ENCODE measurements at regions not wholly inside any gene's neighbourhood (a gene's known extent, or its start where the extent isn't known, plus 50 kb on each side); places are given as distances from the start of the nearest gene placed in this dataset.

DNA sequence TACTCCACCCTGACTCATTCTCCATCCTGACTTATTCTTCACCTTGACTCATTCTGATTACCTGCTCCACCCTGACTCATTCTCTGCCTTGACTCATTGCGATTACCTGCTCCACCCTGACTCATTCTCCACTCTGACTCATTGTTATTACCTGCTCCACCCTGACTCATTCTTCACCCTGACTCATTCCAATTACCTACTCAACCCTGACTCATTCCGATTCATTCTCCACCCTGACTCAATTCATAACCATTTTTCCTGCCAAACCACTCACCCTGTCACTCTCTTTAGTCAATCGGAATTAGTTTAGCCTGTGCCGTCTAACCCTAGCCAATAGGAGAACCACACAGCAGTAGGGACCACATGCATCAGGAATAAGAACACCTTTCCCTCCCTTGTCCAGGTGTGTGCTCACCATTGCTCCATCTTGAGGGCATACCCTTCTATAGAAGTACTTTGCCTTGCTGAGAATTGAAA, 1227.4 kb upstream of the PCDH20 start:
- DNase-seq, result no peak

DNA sequence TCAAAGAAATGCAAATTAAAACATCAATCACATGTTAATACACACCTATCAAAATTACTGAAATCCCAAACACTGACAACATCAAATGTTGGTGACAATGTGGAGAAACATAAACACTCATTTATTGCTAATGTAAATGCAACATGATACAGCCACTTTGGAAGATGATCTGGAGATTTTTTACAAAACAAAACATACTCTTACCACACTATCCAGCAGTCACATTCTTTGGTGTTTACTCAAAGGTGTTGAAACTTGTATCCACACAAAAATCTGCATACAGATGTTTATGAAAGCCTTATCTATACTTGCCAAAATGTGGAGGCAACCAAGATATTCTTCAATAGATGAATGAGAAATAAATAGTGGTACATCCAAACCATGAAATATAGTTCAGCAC, 1219.5 kb upstream of the PCDH20 start:
- DNase-seq, result no peak

DNA sequence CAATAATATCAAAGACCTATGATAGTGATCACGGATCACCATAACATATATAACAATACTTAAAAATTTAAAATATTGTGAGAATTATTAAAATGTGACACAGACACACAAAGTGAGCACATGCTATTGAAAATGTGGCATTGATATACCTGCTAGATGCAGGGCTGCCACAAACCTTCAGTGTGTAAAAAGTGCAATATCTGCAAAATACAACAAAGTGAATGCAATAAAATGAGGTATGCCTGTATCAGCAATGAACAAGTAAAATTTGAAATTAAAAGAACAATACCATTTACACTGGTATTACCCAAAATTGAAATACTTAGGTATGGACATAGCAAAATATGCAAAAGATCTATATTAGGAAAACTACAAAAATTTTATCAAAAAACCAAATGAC, 1217.8 kb upstream of the PCDH20 start:
- DNase-seq, result no peak

DNA sequence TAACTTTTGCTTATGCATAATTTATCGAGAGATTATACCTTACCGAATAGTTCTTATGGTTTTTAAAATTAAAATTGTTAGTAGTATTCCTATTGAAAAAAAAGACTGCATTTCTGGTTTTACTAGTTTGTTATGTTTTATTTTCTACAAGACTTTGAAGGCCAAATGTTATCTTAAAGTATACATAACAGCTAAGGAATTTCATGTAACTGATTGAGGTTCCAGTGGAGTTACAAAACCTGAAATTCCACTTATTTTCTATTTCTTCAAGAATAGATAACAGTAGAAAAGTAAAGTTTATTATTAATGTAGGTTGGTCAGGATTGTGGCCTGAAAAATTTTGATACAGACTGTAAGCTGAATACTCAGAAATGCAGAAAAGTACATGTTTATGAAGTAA, 1216.0 kb upstream of the PCDH20 start:
- no peak for DNase-seq

DNA sequence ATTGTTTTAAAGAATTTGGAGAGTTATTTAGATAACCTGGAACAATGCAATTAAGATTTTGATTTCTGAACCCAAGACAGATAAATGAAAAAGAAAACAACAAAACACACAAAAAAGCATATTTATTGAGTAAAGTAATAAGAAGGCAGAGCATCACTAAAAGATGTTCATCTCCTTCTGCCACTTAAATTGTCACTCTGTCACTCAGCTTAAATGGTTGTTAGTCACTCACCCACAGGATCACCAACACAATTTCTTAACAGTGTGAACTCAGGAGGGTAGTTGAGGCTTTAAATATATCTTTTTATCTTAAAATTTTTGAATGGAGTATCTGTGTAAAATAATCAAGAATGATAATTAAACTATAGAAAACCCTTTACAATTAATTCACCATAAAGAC, 1215.5 kb upstream of the PCDH20 start:
- DNase-seq, result no peak

DNA sequence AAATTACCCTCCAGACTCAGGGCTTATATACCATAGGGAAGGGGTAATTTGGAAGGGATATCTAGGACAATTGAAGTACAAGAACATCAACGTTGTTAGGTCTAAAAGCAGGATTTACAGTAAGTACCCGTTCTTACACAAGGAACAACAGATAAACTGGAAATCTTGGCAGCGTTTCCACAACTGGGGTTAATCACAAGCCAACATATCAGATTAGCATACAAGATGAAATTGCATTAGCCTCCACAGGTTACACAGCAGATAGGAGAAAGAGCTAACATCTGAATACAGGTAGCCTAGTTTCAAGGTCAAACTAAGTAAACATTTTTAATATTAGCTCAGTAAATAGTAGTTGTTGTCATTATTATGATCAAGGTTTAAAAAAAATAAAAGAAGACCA, 1214.0 kb upstream of the PCDH20 start:
- no peak for DNase-seq

DNA sequence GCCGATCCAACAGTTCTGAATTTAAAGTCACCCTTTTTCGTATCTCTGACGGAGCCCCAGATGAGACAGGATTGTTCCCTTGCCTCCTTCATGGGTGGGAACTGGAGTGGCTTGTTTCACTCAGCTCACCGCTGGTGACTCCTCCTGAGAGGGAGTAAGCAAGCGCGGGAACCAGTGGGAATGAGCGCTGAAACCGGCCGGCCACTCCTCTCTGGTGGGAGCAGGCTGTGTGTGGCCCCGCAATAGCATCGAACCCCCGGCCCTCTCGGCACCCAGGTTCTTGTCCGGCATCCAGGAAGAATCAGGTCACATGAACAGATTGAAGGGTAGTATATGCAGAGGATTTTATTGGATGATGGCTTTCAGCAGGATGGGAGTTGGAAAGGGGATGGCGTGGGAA, 1211.6 kb upstream of the PCDH20 start:
- no peak for DNase-seq

DNA sequence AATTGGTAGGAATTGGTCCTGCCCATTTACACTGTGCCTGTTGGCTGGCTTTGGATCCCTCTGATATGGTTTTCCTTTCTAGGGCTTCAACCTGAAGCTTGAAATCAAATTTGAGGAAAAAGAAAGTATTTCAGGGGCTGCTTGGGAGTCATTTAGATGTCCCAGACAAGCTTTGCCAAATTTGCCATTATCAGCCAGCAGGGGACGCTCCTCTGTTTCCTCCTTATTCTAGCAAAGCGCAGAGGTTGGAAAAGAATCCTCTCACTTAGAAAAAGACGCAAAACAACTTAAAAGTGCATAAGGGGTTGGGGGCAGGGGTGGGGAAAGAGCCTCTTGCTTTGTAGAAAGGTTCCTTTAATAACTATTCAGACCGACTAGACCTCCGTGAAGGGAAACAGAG, 1211.1 kb upstream of the PCDH20 start:
- DNase-seq, result no peak

DNA sequence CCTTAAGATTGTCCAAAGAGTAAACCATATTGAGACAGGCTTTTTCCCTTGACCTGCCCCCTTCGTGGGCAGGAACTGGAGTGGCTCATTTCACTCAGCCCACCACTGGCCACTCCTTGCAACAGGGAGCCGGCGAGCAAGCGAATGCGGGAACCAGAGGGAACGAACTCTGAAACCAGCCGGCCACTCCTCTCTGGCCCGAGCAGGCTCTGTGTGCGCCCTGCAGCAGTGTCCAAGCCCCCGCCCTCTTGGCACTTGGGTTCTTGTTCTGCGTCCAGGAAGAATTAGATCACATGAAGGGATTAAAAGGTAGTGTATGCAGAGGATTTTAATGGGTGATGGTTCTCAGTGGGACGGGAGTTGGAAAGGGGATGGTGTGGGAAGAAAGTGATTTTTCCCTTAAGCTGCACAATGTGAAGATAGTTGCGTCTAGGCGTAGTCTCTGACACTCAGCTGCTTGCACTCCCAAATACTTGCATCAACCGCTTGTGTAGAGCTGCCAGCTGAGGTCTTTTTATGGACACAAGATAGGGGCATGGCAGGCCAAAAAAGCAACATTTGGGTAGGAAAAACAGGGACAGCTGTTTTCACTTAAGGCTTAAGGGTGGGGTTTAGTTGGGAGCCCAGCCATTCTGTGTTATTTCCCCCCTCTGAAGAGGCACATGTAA, 1209.7 kb upstream of the PCDH20 start:
- no peak for DNase-seq

DNA sequence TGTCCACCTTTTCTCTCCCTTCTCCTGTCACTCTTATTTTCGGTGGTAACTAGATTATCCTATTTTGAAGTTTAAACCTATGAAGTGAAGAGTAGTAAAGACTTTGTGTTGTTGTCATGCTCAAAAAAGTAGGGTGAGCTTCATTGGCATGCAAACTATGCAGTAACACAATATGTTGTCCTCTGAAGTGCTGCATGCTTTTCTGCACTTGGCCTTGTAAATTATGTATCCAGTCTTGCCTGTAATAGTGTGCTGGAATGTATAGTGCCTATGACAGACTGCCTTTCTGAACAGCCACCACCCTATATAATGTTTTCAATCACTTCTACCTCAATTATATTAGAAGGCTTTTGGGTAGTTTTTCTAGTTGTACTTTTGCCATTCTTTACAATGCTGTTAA, 1198.2 kb upstream of the PCDH20 start:
- DNase-seq, result no peak

DNA sequence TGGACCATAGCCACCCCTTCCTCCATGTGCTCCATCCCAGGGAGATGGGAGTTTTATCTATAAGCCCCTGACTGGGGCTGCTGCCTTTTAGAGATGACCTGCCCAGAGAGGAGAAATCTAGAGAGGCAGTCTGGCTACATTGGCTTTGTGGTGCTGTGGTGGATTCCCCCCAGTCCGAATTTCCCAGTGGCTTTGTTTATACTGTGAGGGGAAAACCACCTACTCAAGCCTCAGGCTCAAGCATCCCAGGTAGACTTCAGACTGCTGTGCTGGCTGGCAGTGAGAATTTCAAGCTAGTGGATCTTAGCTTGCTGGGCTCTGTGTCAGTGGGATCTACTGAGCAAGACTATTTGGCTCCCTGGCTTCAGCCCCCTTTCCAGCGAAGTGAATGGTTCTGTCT, 1195.7 kb upstream of the PCDH20 start:
- DNase-seq, result no peak

DNA sequence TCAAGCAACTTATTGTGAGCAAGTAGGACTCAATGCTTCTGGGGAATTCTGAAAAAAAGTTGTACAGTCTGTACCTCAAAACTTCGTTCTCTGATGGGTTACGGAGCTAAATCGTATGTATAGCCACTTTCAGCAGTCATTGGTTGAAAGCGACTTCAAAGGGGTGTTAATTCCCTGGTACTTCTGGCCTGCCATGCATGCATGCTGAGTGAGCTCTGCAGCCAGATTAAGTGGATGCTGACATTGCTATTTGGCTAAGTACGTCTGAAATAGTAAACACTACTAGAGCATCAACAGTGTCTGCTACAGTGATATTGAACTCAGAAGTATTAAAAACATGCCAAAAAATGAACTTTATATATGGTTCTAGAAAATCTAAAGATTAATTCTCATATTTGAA, 1183.1 kb upstream of the PCDH20 start:
- no peak for DNase-seq

DNA sequence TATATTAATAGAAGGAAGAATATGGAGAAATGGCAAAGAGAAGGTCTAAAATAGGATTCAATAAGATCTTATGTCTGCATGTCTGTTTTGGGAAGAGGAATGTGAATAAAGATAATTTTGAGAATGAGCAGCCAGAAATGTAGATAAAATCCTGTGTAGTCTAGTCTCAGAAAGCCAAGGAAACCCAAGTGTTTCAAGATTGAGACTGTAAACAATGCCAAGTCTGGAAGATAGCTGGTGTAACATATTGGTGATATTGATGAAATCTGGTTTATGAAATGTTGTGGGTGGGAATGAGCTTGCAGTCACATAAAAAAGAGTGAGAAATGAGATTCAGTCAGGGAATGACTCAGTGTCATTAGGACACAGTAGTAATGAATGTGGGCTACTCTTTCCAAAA, 1180.3 kb upstream of the PCDH20 start:
- no peak for DNase-seq

DNA sequence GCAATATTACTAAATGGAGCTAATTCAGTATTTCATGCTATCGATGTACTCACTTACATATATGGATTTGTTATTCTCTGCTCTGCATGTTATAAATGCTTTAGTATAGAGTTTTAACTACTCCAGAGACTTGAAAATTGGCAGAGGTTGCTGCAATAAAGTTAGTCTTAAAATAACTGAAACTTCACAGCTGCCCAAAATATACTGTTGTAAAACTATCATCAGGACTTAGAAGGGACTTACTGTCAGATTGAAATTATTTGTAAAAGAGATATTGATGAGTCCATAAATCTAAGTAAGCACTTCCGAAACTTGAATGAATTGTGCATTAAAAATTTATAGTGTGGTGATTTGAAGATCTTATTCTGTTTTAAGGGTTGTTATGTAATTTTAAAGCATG, 1178.2 kb upstream of the PCDH20 start:
- DNase-seq, result no peak

DNA sequence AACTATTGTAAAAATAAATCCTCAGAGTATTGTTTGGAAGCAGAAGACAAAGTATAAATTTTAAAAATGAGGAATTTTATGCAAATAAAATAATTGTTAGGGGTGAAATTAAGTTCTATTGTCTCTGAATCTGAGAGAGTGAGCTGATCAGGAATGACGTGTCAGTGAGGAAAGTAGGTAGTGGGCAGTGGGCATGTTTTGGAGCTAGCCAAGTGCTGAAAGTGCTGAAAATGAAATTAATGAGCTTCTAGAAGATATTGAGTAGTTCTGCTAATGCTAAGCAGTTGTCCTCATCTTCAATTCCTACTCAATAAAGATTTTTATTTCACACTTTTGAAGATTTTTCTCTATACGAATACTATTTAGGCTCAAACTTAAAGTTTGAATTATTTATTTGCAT, 1167.8 kb upstream of the PCDH20 start:
- no peak for DNase-seq

DNA sequence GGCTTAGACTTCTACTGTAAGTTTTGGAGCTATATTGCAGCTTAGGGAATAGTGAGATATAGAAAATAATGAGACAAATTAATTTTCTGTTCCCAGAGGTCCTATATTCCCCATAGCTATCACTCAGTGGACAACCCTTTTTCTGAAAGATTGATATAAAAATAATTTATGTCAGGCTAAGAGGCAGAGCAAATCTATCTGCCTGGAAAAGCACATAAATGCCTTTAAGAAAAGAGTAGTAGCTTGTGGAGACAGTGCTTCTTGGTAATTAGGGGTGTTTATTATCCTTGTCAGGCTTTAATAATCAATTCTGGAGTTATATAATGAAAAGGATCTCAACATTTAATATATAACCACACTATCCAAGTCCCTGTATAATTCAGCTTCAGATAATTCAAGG, 1162.8 kb upstream of the PCDH20 start:
- DNase-seq, result no peak

DNA sequence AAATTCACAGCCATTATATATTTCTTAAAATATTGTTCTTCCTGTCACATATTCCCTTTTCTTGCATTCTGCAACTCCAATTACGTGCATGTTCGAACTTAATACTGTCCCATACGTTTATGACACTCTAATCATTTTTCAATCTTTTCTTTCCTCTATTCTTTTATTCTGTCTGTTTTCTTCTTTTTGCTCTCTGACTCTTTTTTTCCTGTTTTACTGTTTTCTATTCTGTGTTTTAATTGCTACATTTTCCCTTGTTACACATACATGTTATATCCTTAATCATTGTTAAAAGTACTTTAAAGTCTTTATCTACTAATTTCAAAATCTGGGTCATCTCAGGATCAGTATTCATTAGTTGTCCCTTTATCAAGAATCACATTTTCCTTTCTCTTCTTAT, 1149.1 kb upstream of the PCDH20 start:
- no peak for DNase-seq

DNA sequence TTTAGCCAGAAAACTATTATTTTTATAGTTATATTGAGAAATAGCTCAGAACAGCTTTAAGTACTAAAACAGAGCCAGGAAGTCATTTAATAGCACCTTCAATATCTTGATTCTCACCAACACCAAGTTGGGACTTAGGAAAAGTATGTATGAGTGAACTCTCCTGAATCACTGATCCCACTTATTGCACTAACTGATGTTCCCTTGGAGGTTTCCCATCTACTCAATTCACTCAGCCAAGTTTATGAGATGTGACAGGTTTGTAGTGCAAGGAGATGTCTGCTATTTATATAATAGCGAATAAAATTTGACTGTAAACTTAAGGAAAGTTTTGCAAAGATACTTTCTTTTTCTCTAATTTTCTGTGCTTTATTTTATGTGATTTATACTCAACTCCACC, 1147.6 kb upstream of the PCDH20 start:
- no peak for DNase-seq

DNA sequence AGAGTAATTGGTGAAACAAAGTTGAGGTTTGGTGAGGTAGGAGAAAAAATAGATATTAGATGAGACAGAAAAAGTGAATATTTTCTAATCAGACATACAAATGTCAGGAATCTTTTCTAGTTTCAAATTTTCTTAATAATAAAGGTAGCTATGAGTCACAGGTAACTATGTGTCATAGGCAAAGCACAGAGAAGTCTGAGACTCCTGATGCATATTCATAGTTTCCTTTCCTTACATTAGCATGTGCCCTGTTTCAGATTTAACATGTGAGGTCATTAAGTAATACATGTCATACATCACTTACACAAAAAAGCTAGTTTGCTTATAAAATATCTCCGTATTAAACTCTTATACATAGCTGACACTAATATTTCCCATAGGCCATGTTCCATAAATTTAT, 1141.3 kb upstream of the PCDH20 start:
- no peak for DNase-seq

DNA sequence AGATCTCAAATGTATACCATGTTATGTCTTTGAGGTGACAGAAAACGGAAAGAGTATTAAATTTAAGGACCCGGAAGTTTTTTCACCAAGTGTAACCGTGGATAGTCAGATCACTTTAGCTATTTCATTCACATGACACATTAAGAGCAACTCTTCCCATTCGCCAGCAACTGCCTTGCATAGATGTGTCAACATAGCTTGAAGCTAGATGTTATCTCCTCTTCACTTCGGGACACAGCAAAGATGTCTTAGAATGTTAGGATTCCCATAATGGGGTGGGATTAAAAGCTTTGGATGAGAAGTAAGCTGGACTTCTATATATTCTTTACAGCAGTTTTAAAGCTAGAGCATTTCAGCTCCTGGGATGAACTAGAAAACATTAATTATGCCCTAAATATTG, 1135.9 kb upstream of the PCDH20 start:
- no peak for DNase-seq

DNA sequence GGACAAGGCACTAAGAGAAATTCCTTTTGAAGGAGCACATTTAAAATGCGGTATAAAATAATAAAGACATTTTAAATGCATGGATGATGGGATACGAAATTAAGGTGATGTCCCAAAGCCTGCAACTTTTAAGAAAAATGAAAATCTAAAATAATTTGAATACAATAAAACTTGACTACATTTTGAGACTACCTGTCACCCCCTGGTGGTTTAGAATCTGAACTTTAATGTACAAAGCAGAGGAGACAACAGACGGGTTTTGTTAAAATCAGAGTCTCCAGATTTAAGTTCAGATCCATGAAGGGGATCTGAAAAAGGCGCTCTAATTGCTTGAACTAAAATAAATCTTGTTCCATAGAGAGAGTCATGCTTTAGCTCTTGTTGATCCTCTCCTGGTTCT, 1129.3 kb upstream of the PCDH20 start:
- no peak for DNase-seq

DNA sequence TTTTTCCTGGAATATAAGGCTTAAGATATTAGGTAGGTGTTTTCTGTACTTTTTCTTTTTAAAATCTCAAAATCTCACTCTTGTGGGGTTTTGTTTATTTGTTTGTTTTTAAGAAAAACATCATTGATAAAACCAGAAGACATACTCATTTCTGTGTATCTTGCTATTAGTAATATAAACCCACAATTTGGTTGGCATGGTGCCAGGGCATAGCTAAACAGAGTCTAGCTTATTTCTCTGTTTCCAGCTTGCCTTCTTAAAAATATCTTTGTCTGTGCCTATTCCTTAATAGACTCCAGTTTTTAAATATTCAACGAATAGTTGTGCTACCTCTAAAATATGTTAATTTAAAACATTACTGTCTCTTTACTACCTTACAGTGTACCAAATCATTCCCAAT, 1121.9 kb upstream of the PCDH20 start:
- DNase-seq, result no peak

DNA sequence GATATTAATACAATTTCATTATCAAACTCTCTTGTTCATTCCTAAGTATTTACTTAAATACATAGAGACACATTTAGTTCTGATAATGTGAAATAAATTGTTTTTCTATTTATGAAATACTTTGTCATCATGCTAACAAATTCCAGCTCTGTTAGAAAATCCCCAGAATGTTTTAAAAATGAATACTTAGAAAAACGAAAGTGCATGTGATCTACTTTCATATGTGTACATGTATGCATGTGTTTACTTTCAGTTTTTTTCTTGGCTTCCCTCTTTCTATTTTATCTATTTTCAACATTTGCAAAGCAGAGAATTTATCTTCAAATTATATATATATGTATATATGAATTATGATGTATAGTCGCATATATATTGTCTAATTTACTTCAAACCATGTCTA, 1110.0 kb upstream of the PCDH20 start:
- DNase-seq, result no peak

DNA sequence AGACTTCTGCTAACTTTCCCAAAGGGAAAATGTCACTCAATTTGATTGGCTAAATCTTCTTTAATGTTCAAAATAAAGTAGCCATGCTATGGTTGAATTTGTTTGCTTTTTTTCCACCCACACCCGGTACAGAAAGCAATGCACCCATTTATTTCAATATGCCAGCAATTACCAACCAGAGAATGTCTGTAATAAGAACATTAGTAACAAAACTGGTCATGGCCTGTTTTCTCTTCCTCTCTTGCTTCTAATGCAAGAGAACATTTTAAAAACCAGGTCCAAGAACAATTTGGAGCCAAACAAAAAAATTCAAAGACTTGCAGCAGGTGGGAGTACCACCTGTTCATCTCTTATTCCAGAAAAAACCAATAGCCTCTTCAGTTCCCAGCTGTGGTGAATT, 1108.8 kb upstream of the PCDH20 start:
- peak; percentile 65 for DNase-seq

DNA sequence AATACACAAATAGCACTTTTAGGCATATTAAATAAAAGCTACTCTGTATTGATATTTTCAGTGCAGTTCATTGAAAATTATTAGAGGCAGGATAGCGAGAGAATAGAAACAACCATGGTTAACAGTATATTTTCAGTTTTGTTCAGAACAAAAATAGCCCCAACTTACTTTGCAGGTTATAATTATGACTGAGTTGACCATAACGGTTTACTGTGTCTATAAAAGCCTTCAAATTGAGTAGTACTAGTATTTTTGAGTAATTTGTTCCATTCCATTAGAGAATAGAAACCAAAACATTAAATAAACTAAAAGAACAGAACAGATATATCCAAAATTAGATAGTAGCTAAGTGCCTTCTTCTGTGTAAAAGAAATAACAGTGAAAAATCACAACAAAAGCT, 1108.4 kb upstream of the PCDH20 start:
- no peak for DNase-seq
